GM10266 (cell line): ENCODE measurements at regions not wholly inside any gene's neighbourhood (a gene's known extent, or its start where the extent isn't known, plus 50 kb on each side); places are given as distances from the start of the nearest gene placed in this dataset.

Experiments used
- DNase-seq: peaks from one replicate; pipeline ENCODE4 v3.0.0; 2012; ENCODE audit errors: extremely low spot score
- CTCF ChIP-seq: IDR thresholded peaks from 2 replicates; pipeline ENCODE4 v1.5.1; 2012; ENCODE audit warnings: mild to moderate bottlenecking, low read depth; ENCODE audit not compliant: control insufficient read depth, insufficient read depth; ENCODE audit errors: missing control alignments

- no peak for TF ChIP-seq CTCF
- no peak for DNase-seq
These were observed 291.5 kb upstream of the ZNF507 start for GRCh38 chr19:32053861-32054260.

GRCh38 chr19:32058131-32058530 is 287.3 kb upstream of the ZNF507 start:
- TF ChIP-seq CTCF, result no peak

GRCh38 chr19:32061315-32061714 is 284.1 kb upstream of the ZNF507 start:
- TF ChIP-seq CTCF, result no peak

More at GRCh38 chr19:32058131-32058530, 287.3 kb upstream of the ZNF507 start:
- no peak for DNase-seq

GRCh38 chr19:32063601-32064000 is 281.8 kb upstream of the ZNF507 start:
- TF ChIP-seq CTCF, result no peak
- DNase-seq, result no peak

More at GRCh38 chr19:32061315-32061714, 284.1 kb upstream of the ZNF507 start:
- DNase-seq, result no peak

GRCh38 chr19:32066056-32066455 is 279.4 kb upstream of the ZNF507 start:
- DNase-seq, result no peak
- no peak for TF ChIP-seq CTCF

- no peak for DNase-seq
- TF ChIP-seq CTCF, result no peak
These were observed 277.7 kb upstream of the ZNF507 start for GRCh38 chr19:32067685-32068084.

- TF ChIP-seq CTCF, result no peak
- DNase-seq, result no peak
These were observed 276.6 kb upstream of the ZNF507 start for GRCh38 chr19:32068793-32069192.

- TF ChIP-seq CTCF, result no peak
- DNase-seq, result no peak
These were observed 275.3 kb upstream of the ZNF507 start for GRCh38 chr19:32070101-32070500.
